Fibroblast of skin of left biceps (primary cell): ENCODE measurements at regions not wholly inside any gene's neighbourhood (a gene's known extent, or its start where the extent isn't known, plus 50 kb on each side); places are given as distances from the start of the nearest gene placed in this dataset.
A peak's percentile ranks its signal among the peaks of the same experiment; 100 is the strongest.
"Not testable (repeated sequence)": the region's sequence is repeated elsewhere in the genome, so short reads cannot be mapped to it uniquely, and the experiment has no call there.

Experiments
- DNase-seq, 2 experiments: peaks; one replicate each; pipeline ENCODE4 v3.0.0-alpha.2; 2013; ENCODE audit warnings: low read depth in 2 of 2

DNA sequence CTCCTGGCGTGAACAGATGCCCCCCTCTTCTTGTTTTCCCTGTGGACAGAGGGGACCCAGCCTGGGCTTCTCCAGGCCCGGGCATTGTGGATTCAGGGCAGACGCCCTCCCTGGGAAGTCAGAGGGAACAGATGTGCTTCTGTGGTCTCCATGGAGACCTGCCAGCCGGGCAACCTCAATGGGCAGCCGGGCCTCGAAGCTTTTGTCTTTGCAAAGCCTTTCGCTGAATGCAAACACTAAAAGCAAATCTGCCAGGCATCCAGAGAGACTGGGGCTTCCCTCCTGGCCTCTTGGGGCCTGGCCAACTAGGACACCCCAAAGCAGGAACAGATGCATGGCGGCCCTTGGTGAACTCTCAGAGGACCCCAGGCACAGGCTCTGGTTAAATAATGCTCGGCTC is 370.0 kb upstream of the SULF2 start:
- no peak for DNase-seq

GRCh38 chr20:48154040-48154765 is 368.9 kb upstream of the SULF2 start:
- DNase-seq, result no peak

- DNase-seq, result no peak
Measured at GRCh38 chr20:48153523-48153922, 368.2 kb upstream of the SULF2 start.

- DNase-seq, result no peak
Measured at GRCh38 chr20:48153103-48153502, 367.8 kb upstream of the SULF2 start.

DNA sequence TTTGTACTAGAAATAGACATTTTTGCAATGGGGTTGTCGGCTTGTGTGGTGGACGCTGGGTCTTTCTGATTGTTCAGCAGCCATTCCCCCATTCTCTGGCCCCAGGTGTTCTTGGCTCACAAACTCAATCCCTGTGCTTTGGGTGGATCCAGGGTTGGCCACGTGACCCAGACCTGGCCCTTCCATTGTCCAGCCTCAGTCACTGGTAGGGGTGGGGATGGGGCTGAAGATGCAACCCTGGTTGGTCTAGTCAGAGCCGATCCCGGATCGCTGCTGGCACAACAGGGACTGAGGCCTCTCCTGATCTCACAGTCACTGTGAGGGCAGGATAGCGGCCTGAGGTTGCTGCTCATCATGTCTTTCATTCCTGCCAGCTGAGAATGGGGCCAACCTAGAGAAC is 365.3 kb upstream of the SULF2 start:
- DNase-seq, result no peak

GRCh38 chr20:48149902-48150301 is 364.6 kb upstream of the SULF2 start:
- no peak for DNase-seq

DNA sequence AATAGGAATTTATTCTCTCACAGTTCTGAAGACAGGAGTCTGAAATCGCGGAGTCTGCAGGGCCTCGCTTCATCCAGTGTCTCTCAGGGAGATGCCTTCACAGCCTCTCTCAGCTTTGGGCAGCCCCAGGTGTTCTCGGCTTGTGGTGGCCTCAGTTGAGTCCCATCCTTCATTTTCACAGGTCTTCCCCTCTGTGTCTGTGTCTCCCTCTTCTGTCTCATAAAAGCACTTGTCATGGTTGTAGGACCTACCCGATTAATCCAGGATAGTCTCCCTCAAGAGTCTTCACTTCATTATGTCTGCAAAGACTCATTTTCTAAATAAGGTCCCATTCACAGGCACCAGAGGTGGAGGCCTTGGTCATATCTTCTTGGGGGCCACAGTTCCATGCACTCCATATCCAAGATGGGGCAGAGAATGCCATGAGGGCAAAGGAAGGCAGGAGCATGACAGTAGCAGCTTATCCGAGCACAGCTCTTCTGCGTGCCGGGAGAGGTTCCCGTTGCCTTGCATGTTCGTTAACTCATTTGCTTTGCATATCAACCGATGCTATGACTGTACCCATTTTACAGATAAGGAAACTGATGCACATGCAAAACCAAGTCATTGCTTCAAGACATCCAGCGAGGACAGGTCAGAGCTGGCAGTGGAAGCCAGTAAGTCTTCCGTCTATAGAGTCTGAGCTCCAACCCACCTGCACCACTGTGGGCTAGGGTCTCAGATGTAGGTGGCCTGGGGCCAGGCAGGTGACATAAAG is 363.8 kb upstream of the SULF2 start:
- DNase-seq, result no peak

GRCh38 chr20:48148020-48148419 is 362.7 kb upstream of the SULF2 start:
- no peak for DNase-seq

DNA sequence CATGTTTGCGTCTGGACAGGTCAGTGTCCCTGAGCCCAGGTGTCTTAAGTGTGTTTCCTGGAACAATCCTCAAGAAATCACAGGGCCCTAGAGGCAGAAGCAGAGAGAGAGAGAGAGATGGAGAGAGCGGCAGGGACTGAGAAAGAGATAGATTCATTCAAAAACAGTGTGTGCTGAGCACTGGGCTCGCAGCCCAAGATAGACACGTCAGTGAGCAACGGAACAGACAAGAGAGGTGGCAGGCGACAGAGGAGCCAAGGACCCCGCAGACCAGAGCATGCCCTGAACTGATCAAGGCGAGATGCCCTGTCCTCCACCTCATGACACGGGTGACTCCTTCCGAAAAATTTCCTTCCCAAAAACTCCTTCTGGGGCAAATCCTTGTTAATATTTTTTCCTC is 362.0 kb upstream of the SULF2 start:
- DNase-seq, result no peak

DNA sequence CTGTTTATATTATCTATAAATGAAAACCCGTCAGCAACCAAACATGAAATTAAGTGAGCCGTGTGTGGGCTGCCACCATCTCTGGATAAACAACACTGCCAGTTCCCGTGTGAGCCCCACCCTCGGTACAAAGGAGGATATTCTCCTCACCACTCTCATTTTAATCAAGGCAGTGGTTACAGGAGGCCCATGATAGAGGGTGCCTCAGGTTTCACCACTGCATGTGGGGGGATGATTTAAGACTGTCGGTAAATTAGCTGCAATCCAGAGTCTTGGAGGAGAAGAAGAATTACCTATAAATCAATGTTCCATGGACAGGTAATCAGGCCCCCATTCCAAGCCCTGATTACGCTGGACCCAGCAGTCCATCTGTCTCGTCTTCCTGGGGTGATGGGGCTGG is 361.6 kb upstream of the SULF2 start:
- no peak for DNase-seq

GRCh38 chr20:48146308-48146707 is 361.0 kb upstream of the SULF2 start:
- DNase-seq, result no peak

DNA sequence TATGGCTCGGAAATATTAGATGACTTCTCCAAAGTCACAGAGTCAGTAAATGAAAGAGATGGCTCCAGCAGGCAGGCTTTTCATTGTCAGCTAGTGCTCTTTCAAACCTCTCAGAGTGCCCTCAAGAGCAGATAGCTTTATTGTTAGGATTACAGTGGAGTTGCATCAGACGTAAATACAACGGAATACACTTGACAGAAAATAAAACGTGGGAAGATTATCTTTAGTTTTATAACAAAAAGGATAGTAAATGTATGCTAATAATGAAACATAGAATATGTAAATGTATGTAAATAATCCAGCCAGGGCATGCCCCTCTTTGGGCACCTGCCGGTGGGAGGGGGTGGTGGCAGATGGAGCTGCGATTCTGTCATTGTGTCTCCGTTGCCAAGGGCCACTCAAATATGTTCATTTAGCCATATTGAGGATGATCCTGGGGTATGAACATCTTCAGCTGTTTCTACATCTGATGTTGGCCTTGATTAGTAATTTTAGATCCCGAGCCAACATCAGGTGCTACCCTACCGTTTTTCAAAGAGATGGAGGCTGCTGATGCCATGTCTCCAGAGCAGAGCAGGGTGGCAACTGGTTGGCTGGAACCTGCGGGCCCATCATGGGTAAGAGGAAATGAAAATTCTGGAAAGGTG is 358.3 kb upstream of the SULF2 start:
- DNase-seq, result no peak

GRCh38 chr20:48142516-48142773 is 357.2 kb upstream of the SULF2 start:
- no peak for DNase-seq

GRCh38 chr20:48141660-48142515 is 356.6 kb upstream of the SULF2 start:
- DNase-seq, result no peak

DNA sequence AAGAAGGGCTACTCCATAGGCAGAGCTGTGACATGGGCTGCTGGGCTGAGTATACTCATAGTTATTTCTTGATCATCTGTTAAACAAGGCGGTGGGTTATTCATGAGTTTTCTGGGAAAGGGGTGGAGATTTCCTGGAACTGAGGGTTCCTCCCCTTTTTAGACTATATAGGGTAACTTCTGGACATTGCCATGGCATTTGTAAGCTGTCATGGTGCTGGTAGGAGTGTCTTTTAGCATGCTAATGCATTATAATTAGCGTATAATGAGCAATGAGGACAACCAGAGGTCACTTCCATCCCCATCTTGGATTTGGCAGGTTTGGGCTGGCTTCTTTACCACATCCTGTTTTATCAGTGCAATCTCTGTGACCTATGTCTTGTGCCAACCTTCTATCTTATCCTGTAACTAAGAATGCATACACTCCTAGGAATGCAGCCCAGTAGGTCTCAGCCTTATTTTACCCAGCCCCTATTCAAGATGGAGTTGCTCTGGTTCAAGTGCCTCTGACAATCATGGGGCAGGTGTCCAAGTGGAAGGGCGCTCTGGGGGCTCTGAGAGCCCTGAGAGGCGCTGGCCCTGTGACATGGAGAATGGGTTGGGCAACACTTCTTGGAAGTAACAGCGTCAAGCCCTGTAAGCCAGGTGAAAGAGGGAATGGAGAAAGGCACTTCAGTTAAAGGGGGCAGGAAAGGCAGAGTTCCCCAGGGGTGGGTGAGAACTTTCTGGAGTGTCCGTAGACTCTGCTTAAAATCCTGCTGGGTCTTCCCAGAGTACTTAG is 354.2 kb upstream of the SULF2 start:
- peak; percentile 80 to 87 for DNase-seq

DNA sequence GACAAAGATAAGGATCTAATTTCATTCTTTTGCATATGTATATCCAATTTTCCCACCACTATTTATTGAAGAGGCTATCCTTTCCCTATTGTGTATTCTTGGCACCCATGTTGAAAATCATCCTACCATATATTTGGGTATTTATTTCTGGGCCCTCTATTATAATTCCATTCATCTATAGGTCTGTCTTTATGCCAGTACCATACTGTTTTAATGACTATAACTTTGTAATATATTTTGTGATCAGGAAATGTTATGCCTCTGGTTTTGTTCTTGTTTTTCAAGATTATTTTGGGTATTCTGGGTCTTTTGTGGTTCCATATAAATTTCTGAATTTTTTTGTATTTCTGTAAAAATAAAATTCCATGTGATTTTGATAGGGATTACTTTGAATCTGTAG is 347.6 kb upstream of the SULF2 start:
- no peak for DNase-seq

DNA sequence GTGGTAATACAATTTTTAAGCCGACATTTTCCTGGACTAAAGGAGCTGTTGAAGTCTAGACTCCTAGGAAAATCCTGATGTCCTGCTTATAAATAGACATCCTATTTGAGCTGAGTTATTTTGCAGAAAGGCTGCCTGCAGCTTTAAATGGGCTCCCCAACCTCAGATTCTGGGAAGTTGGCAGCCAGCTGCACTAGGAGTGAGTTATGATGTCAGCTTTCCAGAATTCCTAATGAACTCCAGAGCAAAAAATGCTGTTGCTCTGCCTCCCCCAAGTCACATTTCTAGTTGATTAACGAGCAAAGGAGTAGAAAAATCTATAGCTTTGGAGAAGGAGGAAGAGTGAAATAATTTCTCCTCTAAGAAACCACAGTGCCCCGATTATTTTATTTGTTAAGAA is 346.3 kb upstream of the SULF2 start:
- DNase-seq, result peak; percentile 92

GRCh38 chr20:48129345-48129942 is 344.2 kb upstream of the SULF2 start:
- peak; percentile 76 to 79 for DNase-seq

DNA sequence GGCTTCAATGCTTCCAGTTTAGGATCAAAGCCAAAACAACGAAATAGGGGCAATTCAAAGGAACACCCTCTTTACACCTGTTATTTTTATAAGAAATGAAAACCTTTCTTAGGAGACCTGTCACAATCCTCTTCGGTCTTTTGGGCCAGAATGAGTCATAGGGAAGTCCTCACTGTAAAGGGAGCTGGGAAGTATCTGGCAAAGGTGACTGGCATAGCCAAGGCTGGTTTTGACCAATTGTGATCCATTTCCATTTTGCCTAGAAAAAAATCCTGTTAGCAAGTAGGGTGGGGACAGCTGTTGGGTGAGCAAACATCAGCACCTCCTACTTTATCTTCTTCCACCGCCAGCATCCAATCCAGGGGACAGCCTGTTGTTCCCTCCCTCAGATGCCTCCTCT is 343.2 kb upstream of the SULF2 start:
- DNase-seq, result no peak

- DNase-seq, result not testable (repeated sequence)
Measured at GRCh38 chr20:48127964-48128363, 342.7 kb upstream of the SULF2 start.

- DNase-seq, result not testable (repeated sequence)
Measured at GRCh38 chr20:48127133-48127532, 341.9 kb upstream of the SULF2 start.
